GM12878 (cell line): ENCODE measurements at regions not wholly inside any gene's neighbourhood (a gene's known extent, or its start where the extent isn't known, plus 50 kb on each side); places are given as distances from the start of the nearest gene placed in this dataset.

Source experiments
- ATAC-seq: fragments of 200-7000 bp; cut with Tn5 transposase; 3 replicates; pipeline ENCODE4 v1.9.1; 2020; ENCODE audit warnings: mild to moderate bottlenecking, moderate library complexity
- BruUV-seq: library from RNA; stranded (reverse); fragments of 400-500 nt; replicated peaks from 2 replicates; lab custom pipeline; 2021; lab: Mats Ljungman, UMichigan
- CTCF ChIA-PET: fragments of 300-600 bp; sonication (Branson Sonifier 250); formaldehyde crosslinking; extraction: SDS; loops from one replicate; lab custom pipeline; 2021; ENCODE audit warnings: inconsistent platforms; lab: Yijun Ruan, JAX
- POLR2A ChIA-PET: fragments of 350-600 bp; formaldehyde crosslinking; extraction: SDS; loops from one replicate; lab custom pipeline; 2021; ENCODE audit warnings: inconsistent platforms; lab: Charles Lee
- RAD21 ChIA-PET: fragments of 300-600 bp; sonication (Branson Sonifier 250); formaldehyde crosslinking; loops from one replicate; lab custom pipeline; 2023; ENCODE audit warnings: antibody characterized with exemption; ENCODE audit not compliant: unreplicated experiment; lab: Charles Lee
- SMC1A ChIA-PET: fragments of 300-600 bp; sonication (Branson Sonifier 250); formaldehyde crosslinking; loops from one replicate; lab custom pipeline; 2023; ENCODE audit not compliant: unreplicated experiment, uncharacterized antibody; lab: Charles Lee
- DNase-seq: peaks from one replicate; pipeline ENCODE4 v3.0.0-alpha.2; 2011; ENCODE audit warnings: low read depth, low spot score
- FAIRE-seq: peaks from 3 replicates; lab custom pipeline; 2011; peaks lifted over from hg19 to GRCh38; lab: Jason Lieb, UNC
- H2AFZ ChIP-seq: 2 replicates; pipeline ENCODE4 v1.6.0; 2011; ENCODE audit warnings: low read depth, low read length, control low read depth; ENCODE audit not compliant: control insufficient read depth
- H3K27ac ChIP-seq: 2 replicates; pipeline ENCODE4 v1.5.1; 2011; ENCODE audit warnings: control low read depth; ENCODE audit not compliant: control insufficient read depth, insufficient read depth
- H3K27me3 ChIP-seq, 2 experiments: replicated peaks in 1 of 2; 2 replicates each; pipeline versions ENCODE4 v1.6.0 to v1.6.1; 2011; ENCODE audit warnings: low read length in 1 of 2; ENCODE audit not compliant: control insufficient read depth in 2 of 2, insufficient read depth in 2 of 2
- H3K36me3 ChIP-seq, 2 experiments: 2 replicates each; pipeline ENCODE4 v1.5.1; 2011; ENCODE audit warnings: low read length in 1 of 2; ENCODE audit not compliant: control insufficient read depth in 2 of 2, insufficient read depth in 2 of 2
- H3K4me1 ChIP-seq: 2 replicates; pipeline ENCODE4 v1.6.1; 2011; ENCODE audit warnings: mild to moderate bottlenecking, low read length, moderate library complexity, mixed read lengths; ENCODE audit not compliant: control insufficient read depth, insufficient read depth
- H3K4me2 ChIP-seq: 2 replicates; pipeline ENCODE4 v1.6.0; 2011; ENCODE audit warnings: control low read depth; ENCODE audit not compliant: control insufficient read depth, insufficient read depth
- H3K4me3 ChIP-seq: fragments of 200-600 bp; sonication (generic); 2 replicates; pipeline ENCODE4 v1.5.1; 2016
- H3K79me2 ChIP-seq: 2 replicates; pipeline ENCODE4 v1.6.0; 2011; ENCODE audit warnings: low read length; ENCODE audit not compliant: control insufficient read depth, insufficient read depth
- H3K9ac ChIP-seq: 2 replicates; pipeline ENCODE4 v1.8.0; 2011; ENCODE audit warnings: low read length, control low read depth, mixed read lengths; ENCODE audit not compliant: control insufficient read depth, insufficient read depth
- H3K9me3 ChIP-seq: replicated peaks from 3 replicates; pipeline ENCODE4 v1.5.1; 2011; ENCODE audit warnings: mild to moderate bottlenecking, low read length; ENCODE audit not compliant: control insufficient read depth, insufficient read depth
- H4K20me1 ChIP-seq: 2 replicates; pipeline ENCODE4 v1.6.0; 2011; ENCODE audit not compliant: control insufficient read depth, insufficient read depth
- ELK1 ChIP-seq: IDR thresholded peaks from 2 replicates; pipeline ENCODE4 v1.6.1; 2012; ENCODE audit warnings: low read depth, low read length, improper control_type of control experiment
- KAT2A ChIP-seq: conservative IDR thresholded peaks from 2 replicates; pipeline ENCODE4 v1.6.1; 2011; ENCODE audit warnings: low read depth, low read length; ENCODE audit not compliant: control insufficient read depth
- MYB ChIP-seq: fragments of 150-350 bp; IDR thresholded peaks from 2 replicates; pipeline ENCODE4 v1.6.1; 2014; ENCODE audit warnings: mild to moderate bottlenecking, low read depth, low read length, borderline replicate concordance
- NFYA ChIP-seq: IDR thresholded peaks from 2 replicates; pipeline ENCODE4 v1.6.1; 2011; ENCODE audit warnings: low read depth, mild to moderate bottlenecking, low read length, improper control_type of control experiment, borderline replicate concordance
- NR2C1 ChIP-seq: fragments of 450-650 bp; IDR thresholded peaks from 2 replicates; pipeline ENCODE4 v1.6.1; 2017; ENCODE audit warnings: antibody characterized with exemption, mild to moderate bottlenecking, moderate library complexity
- RB1 ChIP-seq: fragments of 450-650 bp; formaldehyde crosslinking; IDR thresholded peaks from 2 replicates; pipeline ENCODE4 v1.6.1; 2017; ENCODE audit warnings: mild to moderate bottlenecking, borderline replicate concordance
- SMAD1 ChIP-seq: fragments of 450-650 bp; IDR thresholded peaks from 2 replicates; pipeline ENCODE4 v1.6.1; 2018; ENCODE audit warnings: mild to moderate bottlenecking, low read depth; ENCODE audit not compliant: partially characterized antibody
- WGBS: methylation state at CpG from one replicate; pipeline ENCODE4 v1.1.6; 2016; ENCODE audit warnings: low lambda C conversion rate; ENCODE audit not compliant: insufficient replicate concordance, insufficient coverage; ENCODE audit errors: missing lambda C conversion rate; 5-methylcytosine and 5-hydroxymethylcytosine counted together
- in situ Hi-C: fragments of 300-500 bp; cut with MboI; formaldehyde crosslinking; loops from 9 replicates; pipeline ENCODE4 v1.14.3; 2018; ENCODE audit warnings: mixed read lengths
- intact Hi-C: fragments of 100-400 bp; cut with micrococcal nuclease; formaldehyde crosslinking; loops from one replicate; pipeline ENCODE4 v1.14.2; 2022; ENCODE audit not compliant: unreplicated experiment
- TF ChIP-seq, protein P1 (sequence below): fragments of 450-650 bp; IDR thresholded peaks from 2 replicates; pipeline ENCODE4 v1.6.1; 2017; ENCODE audit warnings: low read depth, mild to moderate bottlenecking, moderate library complexity

DNA sequence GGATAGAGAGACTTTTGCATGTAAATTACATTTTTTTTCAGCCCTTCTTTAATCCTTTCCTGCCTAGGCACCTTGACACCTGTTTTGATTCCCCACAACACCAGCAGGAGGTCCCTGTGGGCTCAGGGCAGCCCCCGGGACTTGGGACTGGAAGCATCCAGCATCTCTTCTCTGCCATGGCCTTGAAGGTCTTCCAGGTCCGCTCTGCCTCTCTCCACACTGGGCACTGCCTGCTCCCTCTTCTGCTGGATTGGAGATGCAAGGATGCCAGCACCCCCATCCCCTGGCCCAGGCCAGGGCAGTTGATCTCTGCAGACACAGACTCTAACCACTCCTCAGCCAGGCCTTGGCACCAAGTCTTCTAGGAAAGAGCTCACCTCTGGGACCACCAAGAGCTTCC is 134.5 kb upstream of the C14orf180 start:
- 19% methylated on average over 2 of the region's 2 CpGs for WGBS
- DNase-seq (no peak), ATAC-seq (no peak)
- no peaks in the 10 kb centered on the region; the same call in 2 of the 3 replicates for H3K9me3 ChIP-seq
- intact Hi-C loops = no loop called here
- ChIA-PET POLR2A (no interaction called here), SMC1A (no interaction called here)
- H4K20me1 ChIP-seq = no peaks in the 10 kb centered on the region
- no peak overlapping the region for H3K4me3 ChIP-seq
- in situ Hi-C loops = no loop called here
- peaks cover 0 to 2% of the 10 kb centered on the region in 2 experiments; a peak in 1 of 4 replicates for H3K27me3 ChIP-seq
- H3K4me1 ChIP-seq = no peaks in the 10 kb centered on the region
- no peak overlapping the region for H3K9ac ChIP-seq
- no peak overlapping the region for H3K27ac ChIP-seq
- no peak overlapping the region for H3K4me2 ChIP-seq
- BruUV-seq = no TSS peak
- TF ChIP-seq SMAD1 = no peak
- TF ChIP-seq MYB = no peak
- no peak for TF ChIP-seq NFYA
- no peak for TF ChIP-seq NR2C1
- TF ChIP-seq KAT2A = no peak
- TF ChIP-seq ELK1 = no peak
- TF ChIP-seq RB1 = no peak
- TF ChIP-seq, protein P1, sequence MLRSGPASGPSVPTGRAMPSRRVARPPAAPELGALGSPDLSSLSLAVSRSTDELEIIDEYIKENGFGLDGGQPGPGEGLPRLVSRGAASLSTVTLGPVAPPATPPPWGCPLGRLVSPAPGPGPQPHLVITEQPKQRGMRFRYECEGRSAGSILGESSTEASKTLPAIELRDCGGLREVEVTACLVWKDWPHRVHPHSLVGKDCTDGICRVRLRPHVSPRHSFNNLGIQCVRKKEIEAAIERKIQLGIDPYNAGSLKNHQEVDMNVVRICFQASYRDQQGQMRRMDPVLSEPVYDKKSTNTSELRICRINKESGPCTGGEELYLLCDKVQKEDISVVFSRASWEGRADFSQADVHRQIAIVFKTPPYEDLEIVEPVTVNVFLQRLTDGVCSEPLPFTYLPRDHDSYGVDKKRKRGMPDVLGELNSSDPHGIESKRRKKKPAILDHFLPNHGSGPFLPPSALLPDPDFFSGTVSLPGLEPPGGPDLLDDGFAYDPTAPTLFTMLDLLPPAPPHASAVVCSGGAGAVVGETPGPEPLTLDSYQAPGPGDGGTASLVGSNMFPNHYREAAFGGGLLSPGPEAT = no peak
- TF ChIP-seq, all 136 proteins: peak for 0
- Histone ChIP-seq H3K36me3 (no peaks in the 10 kb centered on the region), H2AFZ (no peak overlapping the region), H3K79me2 (no peaks in the 10 kb centered on the region)
- FAIRE-seq = no peak
- ChIA-PET RAD21 (no interaction called here), CTCF (no interaction called here)
